ENCODE measurements at regions not wholly inside any gene's neighbourhood (a gene's known extent, or its start where the extent isn't known, plus 50 kb on each side); places are given as distances from the start of the nearest gene placed in this dataset.
"Not testable (repeated sequence)": the region's sequence is repeated elsewhere in the genome, so short reads cannot be mapped to it uniquely, and the experiment has no call there.

DNA sequence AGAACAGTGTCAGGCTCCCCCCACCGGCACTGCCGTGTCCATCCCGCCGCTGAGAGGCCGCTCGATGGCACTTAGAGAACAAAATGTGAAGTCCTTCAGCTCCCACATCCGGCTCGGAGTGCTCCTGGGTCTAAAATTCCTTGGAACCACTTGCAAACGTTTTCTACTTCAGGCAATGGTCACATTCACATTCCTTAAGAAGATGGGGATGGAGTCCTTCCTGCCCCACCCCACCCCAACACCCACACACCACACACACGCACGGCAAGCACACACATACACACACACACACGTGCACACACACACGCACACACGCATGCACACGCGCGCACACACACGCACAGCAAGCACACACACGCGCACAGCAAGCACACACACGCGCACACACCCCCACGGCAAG, 83.4 kb downstream of the SOX1 start:
- DNase-seq: no peak

DNA sequence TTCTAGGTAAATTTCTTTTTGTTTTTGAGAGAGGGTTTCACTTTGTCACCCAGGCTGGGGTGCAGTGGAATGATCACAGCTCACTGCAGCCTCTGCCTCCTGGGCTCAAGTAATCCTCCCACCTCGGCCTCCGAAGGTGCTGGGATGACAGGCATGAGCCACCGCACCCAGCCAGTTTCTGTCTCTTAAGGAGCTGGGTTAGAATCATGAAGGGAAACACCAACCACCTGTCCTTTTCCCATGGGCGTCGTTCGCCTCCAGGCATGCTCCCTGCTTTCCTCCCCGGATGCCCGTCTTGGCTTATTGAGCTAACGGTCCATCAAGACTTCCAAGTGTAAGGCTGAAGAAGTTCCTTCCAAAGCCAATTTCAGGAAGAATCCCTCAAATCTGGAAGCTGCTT, 85.9 kb downstream of the SOX1 start:
- no peak for DNase-seq

- no peak for DNase-seq
These were observed 86.4 kb downstream of the SOX1 start for GRCh38 chr13:112153364-112153763.

DNA sequence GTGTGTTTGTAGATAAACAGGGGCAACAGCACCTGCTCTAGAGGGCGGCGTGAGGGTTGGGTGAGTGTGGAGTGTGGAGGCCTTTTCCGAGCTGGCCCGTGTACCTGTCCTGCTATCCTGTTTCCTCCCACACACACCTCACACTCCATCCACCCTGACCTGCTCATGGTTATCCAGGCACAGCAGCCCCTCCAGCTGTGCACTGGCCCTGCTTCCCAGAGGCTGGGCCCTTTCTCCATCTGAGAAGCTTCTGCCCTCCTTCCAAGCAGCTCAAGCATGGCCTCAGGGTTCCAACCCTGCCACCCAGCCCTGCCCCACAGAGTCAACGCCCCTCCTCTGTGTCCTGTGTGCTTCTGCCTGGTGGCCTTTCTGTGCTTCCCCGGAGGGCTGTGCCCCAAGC, 86.9 kb downstream of the SOX1 start:
- DNase-seq: no peak

DNA sequence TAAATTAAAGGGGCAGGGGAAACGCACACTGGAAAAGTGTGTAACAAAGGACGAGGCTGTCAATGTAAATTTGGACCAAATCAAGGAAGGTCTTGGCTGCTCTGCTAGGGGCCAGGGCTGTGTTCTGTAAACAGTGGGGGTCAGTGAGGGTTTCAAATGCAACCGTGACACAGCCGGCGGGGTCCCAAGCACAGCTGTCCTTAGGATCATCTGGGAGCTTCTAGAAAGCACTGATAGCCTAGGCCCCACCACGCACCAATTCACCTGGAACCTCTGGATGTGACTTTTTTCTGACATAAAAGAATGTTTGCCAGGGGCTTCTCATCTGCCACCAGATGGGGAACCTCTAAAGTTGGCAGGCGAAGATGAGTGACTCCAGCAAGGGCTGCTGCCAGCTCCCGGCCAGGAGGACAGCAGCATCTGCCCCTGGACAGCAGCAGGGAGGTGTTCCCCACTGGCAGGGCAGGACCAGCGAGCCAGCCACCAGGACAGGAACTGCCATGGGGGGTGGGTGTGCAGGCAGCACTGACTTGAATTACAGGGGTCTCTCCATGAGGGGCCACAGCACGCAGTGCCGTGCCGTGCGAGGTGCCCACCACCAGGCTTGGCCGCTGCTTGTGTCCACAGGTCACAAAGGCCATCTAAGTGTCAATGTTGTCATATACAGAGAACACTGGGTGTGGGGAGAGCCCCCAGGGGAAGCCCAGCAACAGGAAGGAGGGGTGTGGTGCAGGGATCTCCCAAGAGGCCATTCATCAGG, 87.5 kb downstream of the SOX1 start:
- no peak for DNase-seq

DNA sequence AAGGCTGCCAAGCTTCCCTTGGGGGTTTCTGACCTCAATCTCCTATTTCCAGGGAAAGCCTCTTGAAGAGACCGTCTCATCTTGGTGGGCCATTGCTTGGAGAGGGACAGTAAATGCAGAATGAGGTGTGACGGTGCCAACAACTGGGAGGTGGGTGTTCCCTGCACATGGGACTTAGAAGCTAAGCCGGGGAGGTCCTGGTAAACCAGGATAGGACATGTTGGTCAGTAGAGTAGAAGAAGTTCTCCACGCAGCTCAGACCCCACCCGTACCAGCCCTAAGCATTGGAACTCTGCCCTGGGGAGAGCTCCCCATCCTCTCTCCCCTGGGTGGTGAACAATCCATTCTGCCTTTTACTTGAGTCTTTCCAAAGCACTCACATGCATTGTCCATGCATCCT, 92.0 kb downstream of the SOX1 start:
- no peak for DNase-seq

GRCh38 chr13:112159575-112160547, 92.9 kb downstream of the SOX1 start:
- no peak for DNase-seq

GRCh38 chr13:112160558-112160957, 93.6 kb downstream of the SOX1 start:
- no peak for DNase-seq

DNA sequence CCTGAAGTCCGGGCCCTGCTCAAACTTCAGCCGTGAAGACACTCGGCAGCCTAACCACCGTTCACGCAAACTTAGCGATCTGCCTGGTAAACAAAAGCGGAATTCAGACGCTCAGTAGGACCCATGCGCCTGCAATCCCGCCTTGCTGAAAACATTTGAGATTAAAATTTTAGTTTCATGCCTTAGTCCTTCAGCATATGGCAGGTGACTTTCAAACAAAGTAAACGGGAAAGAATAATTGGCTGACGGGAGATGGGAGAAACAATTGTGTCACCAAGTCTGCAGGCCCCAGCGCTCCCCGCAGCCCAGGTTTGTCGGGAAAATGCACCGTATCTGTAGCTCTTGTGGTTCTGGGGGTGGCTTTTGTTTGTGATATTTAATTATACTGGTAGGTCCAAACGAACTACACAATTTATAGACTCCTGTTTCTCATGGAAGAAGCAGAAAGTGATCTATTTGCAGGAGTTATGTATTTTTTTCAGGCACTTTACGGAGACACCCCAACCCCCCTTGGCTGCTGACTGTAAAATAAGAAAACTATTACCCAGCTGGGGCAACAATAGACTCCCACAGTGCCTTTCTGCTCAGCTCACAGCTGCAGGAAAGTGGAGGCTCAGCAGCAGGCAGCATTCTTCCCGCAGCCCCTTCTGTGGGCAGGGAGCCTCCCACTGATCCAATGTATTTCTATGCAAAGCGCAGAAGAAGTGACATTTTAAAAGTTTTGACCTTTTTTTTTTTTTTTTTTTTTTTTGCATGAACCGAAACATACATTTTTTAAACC, 94.8 kb downstream of the SOX1 start:
- DNase-seq: no peak

DNA sequence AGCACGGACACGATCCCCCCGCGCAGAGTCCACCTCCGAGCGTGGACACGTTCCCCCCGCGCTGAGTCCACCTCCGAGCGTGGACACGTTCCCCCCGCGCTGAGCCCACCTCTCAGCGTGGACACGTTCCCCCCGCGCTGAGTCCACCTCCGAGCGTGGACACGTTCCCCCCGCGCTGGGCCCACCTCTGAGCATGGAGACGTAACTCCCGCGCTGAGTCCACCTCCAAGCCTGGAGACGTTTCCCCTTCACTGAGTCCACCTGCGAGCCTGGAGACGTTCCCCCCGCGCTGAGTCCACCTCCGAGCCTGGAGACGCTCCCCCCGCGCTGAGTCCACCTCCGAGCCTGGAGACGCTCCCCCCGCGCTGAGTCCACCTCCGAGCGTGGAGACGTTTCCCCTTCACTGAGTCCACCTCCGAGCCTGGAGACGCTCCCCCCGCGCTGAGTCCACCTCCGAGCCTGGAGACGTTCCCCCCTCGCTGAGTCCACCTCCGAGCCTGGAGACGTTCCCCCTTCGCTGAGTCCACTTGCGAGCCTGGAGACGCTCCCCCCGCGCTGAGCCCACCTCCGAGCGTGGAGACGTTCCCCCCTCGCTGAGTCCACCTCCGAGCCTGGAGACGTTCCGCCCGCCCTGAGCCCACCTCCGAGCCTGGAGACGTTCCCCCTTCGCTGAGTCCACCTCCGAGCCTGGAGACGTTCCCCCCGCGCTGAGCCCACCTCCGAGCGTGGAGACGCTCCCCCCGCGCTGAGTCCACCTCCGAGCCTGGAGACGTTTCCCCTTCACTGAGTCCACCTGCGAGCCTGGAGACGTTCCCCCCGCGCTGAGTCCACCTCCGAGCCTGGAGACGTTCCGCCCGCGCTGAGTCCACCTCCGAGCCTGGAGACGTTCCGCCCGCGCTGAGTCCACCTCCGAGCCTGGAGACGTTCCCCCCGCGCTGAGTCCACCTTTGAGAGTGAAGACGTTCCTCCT, 97.0 kb downstream of the SOX1 start:
- not testable (repeated sequence) for DNase-seq

DNA sequence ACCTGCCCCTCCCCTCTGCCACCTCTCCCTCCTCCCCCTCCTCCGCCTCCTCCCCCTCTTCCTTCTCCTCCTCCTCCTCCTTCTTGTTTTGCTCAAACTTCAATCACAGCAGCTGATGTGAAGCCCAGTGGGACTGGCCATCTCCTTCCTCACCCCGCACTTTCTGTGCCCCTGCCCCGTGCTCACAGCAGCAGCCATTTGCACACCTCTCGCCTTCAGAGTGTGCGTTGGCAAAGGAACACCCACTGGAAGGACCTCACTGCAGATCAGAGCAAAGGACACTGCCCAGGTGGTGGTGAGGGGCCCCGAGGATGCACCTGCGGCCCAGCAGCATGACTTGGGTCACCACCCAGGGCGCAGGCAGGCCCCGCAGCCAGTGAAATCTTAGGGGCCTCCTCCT, 98.8 kb downstream of the SOX1 start:
- no peak for DNase-seq

GRCh38 chr13:112168761-112169160, 101.8 kb downstream of the SOX1 start:
- no peak for DNase-seq

GRCh38 chr13:112169941-112170822, 103.2 kb downstream of the SOX1 start:
- DNase-seq: no peak

- no peak for DNase-seq
These were observed 104.0 kb downstream of the SOX1 start for GRCh38 chr13:112170823-112171569.

GRCh38 chr13:112171570-112171965, 104.6 kb downstream of the SOX1 start:
- DNase-seq: no peak

DNA sequence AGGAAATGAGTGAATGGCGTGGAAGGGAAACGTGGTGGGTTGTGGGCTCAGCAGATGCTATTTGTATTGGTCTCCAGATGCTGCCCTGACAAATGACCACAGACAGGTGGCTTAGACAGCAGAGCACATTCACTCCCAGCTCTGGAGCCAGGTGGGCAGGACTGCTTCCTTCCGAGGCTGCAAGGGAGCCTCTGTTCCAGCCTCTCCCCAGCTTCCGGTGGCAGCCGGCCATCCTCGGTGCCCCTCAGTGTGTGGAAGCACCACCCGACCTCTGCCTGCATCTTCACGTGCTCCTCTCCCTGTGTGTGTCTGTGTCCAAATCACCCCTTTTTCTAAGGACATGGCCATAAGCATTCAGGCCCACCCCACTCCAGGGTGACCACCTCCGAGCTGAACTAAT, 105.1 kb downstream of the SOX1 start:
- DNase-seq: no peak

GRCh38 chr13:112172641-112173251, 105.8 kb downstream of the SOX1 start:
- DNase-seq: no peak

- no peak for DNase-seq
These were observed 107.6 kb downstream of the SOX1 start for GRCh38 chr13:112174476-112175110.
